ENCODE measurements at regions not wholly inside any gene's neighbourhood (a gene's known extent, or its start where the extent isn't known, plus 50 kb on each side); places are given as distances from the start of the nearest gene placed in this dataset.
"Not testable (repeated sequence)": the region's sequence is repeated elsewhere in the genome, so short reads cannot be mapped to it uniquely, and the experiment has no call there.

DNA sequence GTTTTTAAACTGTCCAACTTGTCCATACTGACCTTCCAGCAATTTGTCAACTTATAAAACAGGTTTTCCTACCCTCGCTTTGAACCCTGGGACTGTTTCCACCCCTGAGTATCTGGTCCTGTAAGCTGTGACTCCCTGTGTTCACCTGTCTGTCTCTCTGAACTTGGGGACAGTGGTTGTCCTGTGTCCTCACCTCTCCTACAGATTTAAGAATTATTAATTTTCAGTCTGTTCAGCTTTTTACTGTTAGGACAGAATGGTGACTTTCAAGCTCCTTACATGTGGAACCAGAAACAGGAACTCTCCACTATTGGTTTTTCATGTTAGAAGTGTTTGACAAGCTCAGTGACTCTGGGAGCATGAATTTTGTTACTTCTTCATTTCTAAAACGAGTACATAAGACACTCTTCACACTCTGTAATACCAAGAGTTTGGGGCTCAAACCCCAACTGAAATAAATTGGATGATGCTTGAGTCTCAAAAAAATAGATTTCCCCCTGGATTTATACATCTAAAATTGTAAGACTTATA is 713.9 kb downstream of the COL12A1 start:
- TF ChIP-seq ZNF282 (IDR thresholded peaks at IDR 0.05; ENCODE audit: partially characterized antibody) (no peak), PCBP2 (optimal IDR thresholded peaks at IDR 0.05; ENCODE audit: low read depth, low read length, poor library complexity, severe bottlenecking) (no peak), RFXAP (CRISPR knock-in tag; IDR thresholded peaks at IDR 0.05; ENCODE audit: borderline replicate concordance) (no peak), ZBTB38 (CRISPR knock-in tag; IDR thresholded peaks at IDR 0.05) (no peak)
- TF ChIP-seq, protein P1, sequence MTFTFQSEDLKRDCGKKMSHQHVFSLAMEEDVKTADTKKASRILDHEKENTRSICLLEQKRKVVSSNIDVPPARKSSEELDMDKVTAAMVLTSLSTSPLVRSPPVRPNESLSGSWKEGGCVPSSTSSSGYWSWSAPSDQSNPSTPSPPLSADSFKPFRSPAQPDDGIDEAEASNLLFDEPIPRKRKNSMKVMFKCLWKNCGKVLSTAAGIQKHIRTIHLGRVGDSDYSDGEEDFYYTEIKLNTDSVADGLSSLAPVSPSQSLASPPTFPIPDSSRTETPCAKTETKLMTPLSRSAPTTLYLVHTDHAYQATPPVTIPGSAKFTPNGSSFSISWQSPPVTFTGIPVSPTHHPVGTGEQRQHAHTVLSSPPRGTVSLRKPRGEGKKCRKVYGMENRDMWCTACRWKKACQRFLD (CRISPR knock-in tag; IDR thresholded peaks at IDR 0.05; ENCODE audit: borderline replicate concordance), result no peak
- TF ChIP-seq, protein P2, sequence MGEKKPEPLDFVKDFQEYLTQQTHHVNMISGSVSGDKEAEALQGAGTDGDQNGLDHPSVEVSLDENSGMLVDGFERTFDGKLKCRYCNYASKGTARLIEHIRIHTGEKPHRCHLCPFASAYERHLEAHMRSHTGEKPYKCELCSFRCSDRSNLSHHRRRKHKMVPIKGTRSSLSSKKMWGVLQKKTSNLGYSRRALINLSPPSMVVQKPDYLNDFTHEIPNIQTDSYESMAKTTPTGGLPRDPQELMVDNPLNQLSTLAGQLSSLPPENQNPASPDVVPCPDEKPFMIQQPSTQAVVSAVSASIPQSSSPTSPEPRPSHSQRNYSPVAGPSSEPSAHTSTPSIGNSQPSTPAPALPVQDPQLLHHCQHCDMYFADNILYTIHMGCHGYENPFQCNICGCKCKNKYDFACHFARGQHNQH (CRISPR knock-in tag; IDR thresholded peaks at IDR 0.05), result no peak
- CTCF ChIA-PET (ENCODE audit: low intra/inter-chr PET ratio, low total read pairs), result no interaction called here
- 0% methylated on average over 2 of the region's 2 CpGs for WGBS (ENCODE audit: low lambda C conversion rate)

DNA sequence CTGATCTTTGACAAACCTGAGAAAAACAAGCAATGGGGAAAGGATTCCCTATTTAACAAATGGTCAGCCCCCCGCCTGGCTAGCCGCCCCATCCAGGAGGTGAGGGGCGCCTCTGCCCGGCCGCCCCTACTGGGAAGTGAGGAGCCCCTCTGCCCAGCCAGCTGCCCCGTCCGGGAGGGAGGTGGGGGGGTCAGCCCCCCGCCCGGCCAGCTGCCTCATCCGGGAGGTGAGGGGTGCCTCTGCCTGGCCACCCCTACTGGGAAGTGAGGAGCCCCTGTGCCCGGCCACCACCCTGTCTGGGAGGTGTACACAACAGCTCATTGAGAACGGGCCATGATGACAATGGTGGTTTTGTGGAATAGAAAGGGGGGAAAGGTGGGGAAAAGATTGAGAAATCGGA is 717.1 kb downstream of the COL12A1 start:
- WGBS (ENCODE audit: low lambda C conversion rate), result 28% methylated on average over 7 of the region's 13 CpGs
- H4K20me1 ChIP-seq (ENCODE audit: insufficient read depth, low read length); H3K27ac ChIP-seq (ENCODE audit: extremely low read length, insufficient read depth, low read length); H3K4me2 ChIP-seq (ENCODE audit: low read depth, low read length); H3K9ac ChIP-seq (ENCODE audit: insufficient read depth, low read depth, low read length); H3K36me3 ChIP-seq (replicated peaks in 1 of 2; ENCODE audit: control insufficient read depth in 1 of 2, insufficient read depth in 2 of 2, low read length in 2 of 2); BruUV-seq (replicated peaks); intact Hi-C loops (cut with micrococcal nuclease; ENCODE audit: unreplicated experiment); H2AFZ ChIP-seq (ENCODE audit: low read length); ATAC-seq; H3K27me3 ChIP-seq (ENCODE audit: control insufficient read depth in 1 of 2, insufficient read depth in 2 of 2, low read length in 2 of 2); DNase-seq (ENCODE audit: low spot score); FAIRE-seq; H3K9me3 ChIP-seq (ENCODE audit: low read length); CTCF ChIA-PET (ENCODE audit: low intra/inter-chr PET ratio, low total read pairs); H3K4me1 ChIP-seq (ENCODE audit: insufficient read depth, low read length); H3K4me3 ChIP-seq (replicated peaks in 1 of 3; ENCODE audit: insufficient read depth in 1 of 3, low read depth in 2 of 3, low read length in 3 of 3); in situ Hi-C loops (cut with HindIII; ENCODE audit: extremely low pct_ligation_motif_present, low pct_unique_long_range_greater_than_20kb); H3K79me2 ChIP-seq (ENCODE audit: insufficient read depth, low read length); POLR2A ChIA-PET: not testable (repeated sequence)

More for the DNA sequence above, 713.9 kb downstream of the COL12A1 start:
- intact Hi-C loops (cut with micrococcal nuclease; ENCODE audit: unreplicated experiment), result no loop called here
- no peak for ATAC-seq
- H3K4me2 ChIP-seq (ENCODE audit: low read depth, low read length), result no peak overlapping the region
- in situ Hi-C loops (cut with HindIII; ENCODE audit: extremely low pct_ligation_motif_present, low pct_unique_long_range_greater_than_20kb), result no loop called here
- H3K79me2 ChIP-seq (ENCODE audit: insufficient read depth, low read length), result no peaks in the 10 kb centered on the region
- H3K4me3 ChIP-seq (replicated peaks in 1 of 3; ENCODE audit: insufficient read depth in 1 of 3, low read depth in 2 of 3, low read length in 3 of 3), result no peak overlapping the region
- H3K27ac ChIP-seq (ENCODE audit: extremely low read length, insufficient read depth, low read length), result no peak overlapping the region
- H3K9ac ChIP-seq (ENCODE audit: insufficient read depth, low read depth, low read length), result no peak overlapping the region
- H3K36me3 ChIP-seq (replicated peaks in 1 of 2; ENCODE audit: control insufficient read depth in 1 of 2, insufficient read depth in 2 of 2, low read length in 2 of 2), result no peaks in the 10 kb centered on the region
- H3K9me3 ChIP-seq (ENCODE audit: low read length), result no peaks in the 10 kb centered on the region
- POLR2A ChIA-PET, result no interaction called here
- DNase-seq (ENCODE audit: low spot score), result no peak
- no peaks in the 10 kb centered on the region for H3K27me3 ChIP-seq (ENCODE audit: control insufficient read depth in 1 of 2, insufficient read depth in 2 of 2, low read length in 2 of 2)
- no peaks in the 10 kb centered on the region for H3K4me1 ChIP-seq (ENCODE audit: insufficient read depth, low read length)
- H4K20me1 ChIP-seq (ENCODE audit: insufficient read depth, low read length), result no peaks in the 10 kb centered on the region
- BruUV-seq (replicated peaks), result no TSS peak
- no peak for FAIRE-seq
- no peak overlapping the region for H2AFZ ChIP-seq (ENCODE audit: low read length)

All from HepG2 (cell line).